Activated T-helper 17 cell treated with anti-CD3 and anti-CD28 coated beads, Interleukin-2, amount 50 U/mL, for 72 hours (primary cell): ENCODE measurements at regions not wholly inside any gene's neighbourhood (a gene's known extent, or its start where the extent isn't known, plus 50 kb on each side); places are given as distances from the start of the nearest gene placed in this dataset.
"Not testable (repeated sequence)": the region's sequence is repeated elsewhere in the genome, so short reads cannot be mapped to it uniquely, and the experiment has no call there.

Experiments
- ATAC-seq: fragments of 150-1000 bp; cut with Tn5 transposase; replicated peaks from 2 replicates; pipeline ENCODE4 v1.10.0; 2021; ENCODE audit warnings: mild to moderate bottlenecking, moderate library complexity
- H3K27ac Mint-ChIP-seq: one replicate; pipeline ENCODE4 v1.8.0; 2022; ENCODE audit warnings: mixed read lengths
- H3K27me3 Mint-ChIP-seq: one replicate; pipeline ENCODE4 v1.8.0; 2022; ENCODE audit warnings: mixed read lengths
- H3K36me3 Mint-ChIP-seq: one replicate; pipeline ENCODE4 v1.8.0; 2022; ENCODE audit warnings: low read depth, mild to moderate bottlenecking, mixed read lengths
- H3K4me1 Mint-ChIP-seq: one replicate; pipeline ENCODE4 v1.8.0; 2022; ENCODE audit warnings: mixed read lengths
- H3K4me3 Mint-ChIP-seq: one replicate; pipeline ENCODE4 v1.8.0; 2022; ENCODE audit warnings: mild to moderate bottlenecking, mixed read lengths
- H3K9me3 Mint-ChIP-seq: one replicate; pipeline ENCODE4 v1.8.0; 2022; ENCODE audit warnings: mixed read lengths

DNA sequence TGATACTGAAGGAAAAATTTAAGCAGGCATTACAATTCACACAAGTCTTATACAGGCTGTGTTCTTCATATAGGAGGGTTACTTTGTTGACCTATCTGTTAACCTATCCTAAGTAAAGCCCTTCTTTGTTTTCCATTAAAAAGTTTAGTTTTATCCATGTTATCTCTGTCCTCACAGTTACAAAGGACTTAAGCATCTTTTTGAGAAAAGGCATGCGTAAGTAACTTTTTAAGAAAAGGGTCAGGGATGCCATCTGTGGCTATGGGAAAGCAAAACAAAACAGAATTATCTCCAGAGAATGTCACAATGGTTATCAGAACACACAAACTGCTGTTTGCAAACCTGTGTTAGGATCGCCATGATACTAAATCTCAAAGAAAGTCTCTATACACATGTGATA, 295.8 kb upstream of the MTPN start:
- H3K27me3 Mint-ChIP-seq = no peaks in the 10 kb centered on the region
- peaks cover 4% of the 10 kb centered on the region for H3K9me3 Mint-ChIP-seq
- H3K36me3 Mint-ChIP-seq = no peaks in the 10 kb centered on the region
- no peak overlapping the region for H3K4me3 Mint-ChIP-seq
- H3K27ac Mint-ChIP-seq = no peak overlapping the region
- H3K4me1 Mint-ChIP-seq = no peaks in the 10 kb centered on the region
- no peak for ATAC-seq

GRCh38 chr7:136267822-136268221, 290.7 kb upstream of the MTPN start:
- peaks cover 12% of the 10 kb centered on the region for H3K9me3 Mint-ChIP-seq
- H3K4me1 Mint-ChIP-seq = no peaks in the 10 kb centered on the region
- no peak overlapping the region for H3K27ac Mint-ChIP-seq
- no peaks in the 10 kb centered on the region for H3K27me3 Mint-ChIP-seq
- no peak for ATAC-seq
- no peak overlapping the region for H3K4me3 Mint-ChIP-seq
- no peaks in the 10 kb centered on the region for H3K36me3 Mint-ChIP-seq

GRCh38 chr7:136266457-136266856, 289.3 kb upstream of the MTPN start:
- H3K4me1 Mint-ChIP-seq = no peaks in the 10 kb centered on the region
- H3K27ac Mint-ChIP-seq = no peak overlapping the region
- ATAC-seq = no peak
- peaks cover 25% of the 10 kb centered on the region for H3K9me3 Mint-ChIP-seq
- no peak overlapping the region for H3K4me3 Mint-ChIP-seq
- no peaks in the 10 kb centered on the region for H3K27me3 Mint-ChIP-seq
- no peaks in the 10 kb centered on the region for H3K36me3 Mint-ChIP-seq

GRCh38 chr7:136264304-136264703, 287.1 kb upstream of the MTPN start:
- H3K9me3 Mint-ChIP-seq = peaks cover 36% of the 10 kb centered on the region
- not testable (repeated sequence) for H3K4me3 Mint-ChIP-seq, H3K27me3 Mint-ChIP-seq, H3K4me1 Mint-ChIP-seq, H3K36me3 Mint-ChIP-seq, H3K27ac Mint-ChIP-seq, ATAC-seq

GRCh38 chr7:136263112-136263860, 286.1 kb upstream of the MTPN start:
- peaks cover 36% of the 10 kb centered on the region for H3K9me3 Mint-ChIP-seq
- H3K36me3 Mint-ChIP-seq, H3K4me3 Mint-ChIP-seq, H3K27me3 Mint-ChIP-seq, H3K27ac Mint-ChIP-seq, ATAC-seq, H3K4me1 Mint-ChIP-seq: not testable (repeated sequence)

DNA sequence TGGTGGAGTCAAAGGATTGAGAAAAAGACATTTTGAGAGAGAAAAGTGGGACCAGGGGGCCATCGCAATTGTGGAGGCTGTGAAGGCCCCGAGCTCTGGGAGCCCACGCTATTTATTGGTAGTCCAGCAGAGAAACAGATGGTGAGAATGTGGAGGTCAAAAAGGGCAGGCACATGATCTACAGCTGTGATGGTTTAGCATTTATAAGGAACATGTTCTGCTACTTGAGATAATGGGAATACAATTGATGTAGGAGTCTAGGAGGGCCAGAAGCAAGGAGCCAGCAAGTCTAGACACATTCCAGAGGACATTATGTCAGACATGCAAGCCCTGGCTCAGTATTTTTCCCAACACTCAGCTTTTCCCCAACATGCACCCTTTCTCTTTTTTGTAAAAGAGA, 283.4 kb upstream of the MTPN start:
- not testable (repeated sequence) for H3K27ac Mint-ChIP-seq, H3K4me3 Mint-ChIP-seq, H3K36me3 Mint-ChIP-seq, H3K27me3 Mint-ChIP-seq, H3K4me1 Mint-ChIP-seq, ATAC-seq
- H3K9me3 Mint-ChIP-seq = peaks cover 31% of the 10 kb centered on the region

GRCh38 chr7:136259074-136259473, 281.9 kb upstream of the MTPN start:
- Mint-ChIP-seq H3K4me3 (no peak overlapping the region), H3K27ac (no peak overlapping the region), H3K4me1 (no peaks in the 10 kb centered on the region), H3K27me3 (no peaks in the 10 kb centered on the region), H3K9me3 (peaks cover 28% of the 10 kb centered on the region), H3K36me3 (no peaks in the 10 kb centered on the region)
- no peak for ATAC-seq

- no peaks in the 10 kb centered on the region for H3K36me3 Mint-ChIP-seq
- H3K4me3 Mint-ChIP-seq = no peak overlapping the region
- H3K4me1 Mint-ChIP-seq = no peaks in the 10 kb centered on the region
- H3K27me3 Mint-ChIP-seq = no peaks in the 10 kb centered on the region
- H3K9me3 Mint-ChIP-seq = peaks cover 12% of the 10 kb centered on the region
- ATAC-seq = no peak
- H3K27ac Mint-ChIP-seq = no peak overlapping the region
Measured at GRCh38 chr7:136256491-136256890, 279.3 kb upstream of the MTPN start.

DNA sequence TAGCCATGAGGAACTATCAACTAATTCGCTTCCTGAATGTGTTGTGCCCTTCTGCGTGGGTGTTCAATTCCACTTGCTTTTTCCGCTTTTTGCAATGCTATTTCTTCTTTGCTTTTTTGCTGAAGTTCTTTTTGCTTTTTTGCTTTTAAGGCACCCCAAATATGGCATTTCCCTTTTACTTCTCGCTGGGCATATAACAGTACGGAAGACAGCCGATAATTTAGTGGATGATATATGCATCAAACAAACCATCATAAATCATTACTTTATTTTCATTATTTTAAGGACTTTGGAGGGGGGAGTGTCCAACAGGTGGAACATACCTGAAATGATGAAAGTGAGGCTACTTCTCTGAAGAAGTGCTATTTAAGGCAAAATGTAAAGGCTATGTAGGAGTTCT, 277.0 kb upstream of the MTPN start:
- Mint-ChIP-seq H3K36me3 (no peaks in the 10 kb centered on the region), H3K27me3 (no peaks in the 10 kb centered on the region), H3K4me1 (no peaks in the 10 kb centered on the region), H3K9me3 (no peaks in the 10 kb centered on the region), H3K4me3 (no peak overlapping the region), H3K27ac (no peak overlapping the region)
- ATAC-seq = no peak

GRCh38 chr7:136251826-136252225, 274.7 kb upstream of the MTPN start:
- Mint-ChIP-seq H3K27ac (no peak overlapping the region), H3K4me3 (no peak overlapping the region), H3K9me3 (peaks cover 8% of the 10 kb centered on the region), H3K4me1 (no peaks in the 10 kb centered on the region), H3K36me3 (no peaks in the 10 kb centered on the region), H3K27me3 (no peaks in the 10 kb centered on the region)
- ATAC-seq = no peak

DNA sequence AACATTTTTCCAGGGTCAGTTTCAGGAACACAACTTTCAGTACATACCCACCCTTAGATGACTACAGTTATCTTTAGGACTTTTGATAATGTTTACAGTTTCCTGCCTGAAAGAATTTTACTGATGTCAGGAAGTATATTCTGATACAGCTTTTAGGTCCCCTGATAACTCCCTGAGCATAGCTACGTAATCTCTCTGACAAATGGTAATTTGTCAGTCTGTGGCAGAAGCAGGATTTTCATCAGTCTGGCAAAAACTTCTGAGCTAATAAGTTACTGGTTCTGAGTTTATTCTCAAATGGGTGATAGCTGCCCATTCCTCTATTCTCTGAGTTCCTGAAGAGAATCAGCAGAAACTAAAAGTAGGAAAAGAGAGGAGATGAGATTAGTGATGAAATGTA, 270.1 kb upstream of the MTPN start:
- Mint-ChIP-seq H3K9me3 (peaks cover 11% of the 10 kb centered on the region), H3K27me3 (no peaks in the 10 kb centered on the region), H3K27ac (no peak overlapping the region), H3K4me1 (no peaks in the 10 kb centered on the region), H3K4me3 (no peak overlapping the region), H3K36me3 (peaks cover 5% of the 10 kb centered on the region)
- ATAC-seq = no peak

GRCh38 chr7:136245327-136246004, 268.3 kb upstream of the MTPN start:
- peaks cover 11% of the 10 kb centered on the region for H3K9me3 Mint-ChIP-seq
- no peak overlapping the region for H3K27ac Mint-ChIP-seq
- H3K4me1 Mint-ChIP-seq = no peaks in the 10 kb centered on the region
- peaks cover 5% of the 10 kb centered on the region for H3K36me3 Mint-ChIP-seq
- H3K4me3 Mint-ChIP-seq = no peak overlapping the region
- no peak for ATAC-seq
- H3K27me3 Mint-ChIP-seq = no peaks in the 10 kb centered on the region

DNA sequence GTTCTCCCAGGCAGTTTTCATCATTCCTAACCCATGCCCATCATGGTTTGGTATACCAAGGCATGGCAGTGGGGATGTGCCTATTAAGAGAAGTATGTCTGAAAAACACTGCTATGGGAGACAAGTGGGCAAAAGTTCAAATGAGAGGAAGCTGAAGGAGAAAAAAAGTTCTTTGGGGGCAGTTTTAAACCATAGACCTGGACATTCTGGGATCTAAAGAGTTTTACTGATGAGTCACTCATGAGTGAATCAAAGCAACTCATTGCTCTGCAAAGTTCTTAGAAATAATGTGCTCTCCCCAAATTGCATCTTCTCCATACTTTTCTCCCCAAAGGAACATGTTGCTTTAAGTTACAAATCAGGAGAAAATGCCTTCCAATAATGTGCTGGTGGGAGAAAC, 256.9 kb upstream of the MTPN start:
- no peak for ATAC-seq
- H3K4me3 Mint-ChIP-seq = no peak overlapping the region
- no peaks in the 10 kb centered on the region for H3K36me3 Mint-ChIP-seq
- peaks cover 38% of the 10 kb centered on the region for H3K9me3 Mint-ChIP-seq
- no peaks in the 10 kb centered on the region for H3K4me1 Mint-ChIP-seq
- H3K27me3 Mint-ChIP-seq = no peaks in the 10 kb centered on the region
- no peak overlapping the region for H3K27ac Mint-ChIP-seq

DNA sequence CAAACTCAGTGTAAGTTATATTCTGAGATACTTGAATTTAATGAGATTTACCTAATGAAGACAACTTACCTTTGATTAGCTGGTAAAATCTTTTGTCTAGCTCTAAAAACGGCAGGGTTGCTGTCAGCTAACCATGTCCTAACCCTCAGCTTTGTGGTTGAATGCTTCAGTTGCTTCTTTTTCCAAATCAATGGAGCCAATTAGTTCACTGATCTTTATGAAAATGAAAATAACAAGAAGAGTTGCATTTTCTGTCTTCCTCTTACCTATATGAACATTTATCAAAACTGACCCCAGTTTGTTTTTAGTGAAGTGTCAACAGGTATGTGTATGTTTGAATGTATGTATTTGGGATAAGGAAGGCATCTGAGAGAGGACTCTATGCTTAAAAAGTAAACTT, 253.1 kb upstream of the MTPN start:
- Mint-ChIP-seq H3K9me3 (peaks cover 32% of the 10 kb centered on the region), H3K4me3 (no peak overlapping the region), H3K27me3 (no peaks in the 10 kb centered on the region), H3K27ac (no peak overlapping the region), H3K36me3 (no peaks in the 10 kb centered on the region), H3K4me1 (no peaks in the 10 kb centered on the region)
- ATAC-seq = no peak

- no peak for ATAC-seq
- Mint-ChIP-seq H3K4me1 (no peaks in the 10 kb centered on the region), H3K36me3 (no peaks in the 10 kb centered on the region), H3K27me3 (no peaks in the 10 kb centered on the region), H3K9me3 (peaks cover 30% of the 10 kb centered on the region), H3K4me3 (no peak overlapping the region), H3K27ac (no peak overlapping the region)
Measured at GRCh38 chr7:136229790-136230189, 252.6 kb upstream of the MTPN start.
